Mucosa of rectum (tissue), 2 donors: ENCODE measurements at regions not wholly inside any gene's neighbourhood (a gene's known extent, or its start where the extent isn't known, plus 50 kb on each side); places are given as distances from the start of the nearest gene placed in this dataset.

Source experiments
- H3K27ac ChIP-seq, 2 donors: one replicate each; pipeline ENCODE4 v1.7.0; 2013; ENCODE audit warnings: inconsistent platforms in 2 of 2, low read depth in 2 of 2, low read length in 2 of 2
- H3K27me3 ChIP-seq, 2 donors: one replicate each; pipeline ENCODE4 v1.7.0; 2013; ENCODE audit warnings: low read length in 2 of 2; ENCODE audit not compliant: control insufficient read depth in 2 of 2, insufficient read depth in 2 of 2
- H3K36me3 ChIP-seq, 2 donors: one replicate each; pipeline ENCODE4 v1.7.0; 2013; ENCODE audit warnings: low read length in 2 of 2; ENCODE audit not compliant: control insufficient read depth in 2 of 2, insufficient read depth in 2 of 2
- H3K4me1 ChIP-seq, 2 donors: one replicate each; pipeline ENCODE4 v1.7.0; 2013; ENCODE audit warnings: low read length in 2 of 2, mild to moderate bottlenecking in 1 of 2; ENCODE audit not compliant: control insufficient read depth in 2 of 2, insufficient read depth in 2 of 2
- H3K4me3 ChIP-seq, 2 donors: one replicate each; pipeline ENCODE4 v1.7.0; 2013; ENCODE audit warnings: low read length in 2 of 2
- H3K9ac ChIP-seq, 2 donors: one replicate each; pipeline ENCODE4 v1.7.0; 2013; ENCODE audit warnings: low read length in 2 of 2, low read depth in 1 of 2, mild to moderate bottlenecking in 1 of 2
- H3K9me3 ChIP-seq, 2 donors: one replicate each; pipeline ENCODE4 v1.7.0; 2013; ENCODE audit warnings: low read length in 2 of 2; ENCODE audit not compliant: control insufficient read depth in 2 of 2
- donor health status: healthy.
- donor health status: Normal muscosa, but diverticular disease.

DNA sequence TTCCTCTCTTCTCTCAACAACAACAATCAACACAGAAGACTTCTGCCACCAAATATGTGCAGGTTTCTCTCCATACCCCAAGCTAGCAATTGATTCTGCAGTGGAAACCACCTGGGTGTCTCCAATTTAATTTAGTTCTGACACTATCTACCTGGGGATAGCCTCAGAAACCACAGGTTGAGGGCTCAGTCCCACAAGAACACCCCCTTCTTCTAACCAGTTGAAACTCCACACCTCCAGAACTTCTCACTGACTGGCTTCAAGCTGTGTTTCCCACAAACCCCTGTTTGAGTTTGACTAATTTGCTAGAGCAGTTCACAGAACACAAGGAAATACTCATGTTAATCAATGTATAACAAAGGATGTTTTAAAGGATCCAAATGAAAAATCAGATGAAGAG is 52.5 kb upstream of the SPTLC3 start:
- no peak overlapping the region for H3K9ac ChIP-seq
- no peaks in the 10 kb centered on the region for H3K4me1 ChIP-seq
- no peaks in the 10 kb centered on the region for H3K9me3 ChIP-seq
- H3K27ac ChIP-seq, result no peak overlapping the region
- no peaks in the 10 kb centered on the region for H3K27me3 ChIP-seq
- H3K4me3 ChIP-seq, result no peak overlapping the region
- H3K36me3 ChIP-seq, result no peaks in the 10 kb centered on the region

DNA sequence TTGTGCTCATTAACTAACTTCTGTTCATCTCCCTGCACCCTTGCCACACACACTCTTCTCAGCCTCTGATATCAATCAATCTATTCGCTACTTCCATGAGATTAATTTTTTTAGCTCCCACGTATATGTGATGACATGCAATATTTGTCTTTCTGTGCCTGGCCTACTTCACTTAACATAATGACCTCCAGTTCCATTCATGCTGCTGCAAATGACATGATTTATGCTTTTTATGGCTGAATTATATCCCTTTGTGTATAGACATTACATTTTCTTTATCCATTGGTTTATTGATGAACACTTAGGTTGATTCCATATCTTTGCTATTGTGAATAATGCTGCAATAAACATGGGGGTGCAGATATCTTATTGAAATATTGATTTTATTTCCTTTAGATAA is 50.8 kb upstream of the SPTLC3 start:
- Histone ChIP-seq H3K36me3 (no peaks in the 10 kb centered on the region), H3K27ac (no peak overlapping the region), H3K27me3 (no peaks in the 10 kb centered on the region), H3K4me3 (no peak overlapping the region), H3K4me1 (no peaks in the 10 kb centered on the region), H3K9me3 (no peaks in the 10 kb centered on the region), H3K9ac (no peak overlapping the region)
